ENCODE measurements at regions not wholly inside any gene's neighbourhood (a gene's known extent, or its start where the extent isn't known, plus 50 kb on each side); places are given as distances from the start of the nearest gene placed in this dataset.

- TF ChIP-seq MTERF4 (CRISPR knock-in tag; IDR thresholded peaks at IDR 0.05) (no peak), ZNF609 (CRISPR knock-in tag; IDR thresholded peaks at IDR 0.05; ENCODE audit: borderline replicate concordance) (0 out of 2 replicates have a peak, but pooled peaks have one; percentile 18), LBX2 (CRISPR knock-in tag; IDR thresholded peaks at IDR 0.05; ENCODE audit: borderline replicate concordance) (no peak), ZNF614 (CRISPR knock-in tag; IDR thresholded peaks at IDR 0.05; ENCODE audit: borderline replicate concordance) (0 out of 2 replicates have a peak, but pooled peaks have one; percentile 38), NCOA5 (CRISPR knock-in tag; IDR thresholded peaks at IDR 0.05) (no peak), NCOA1 (CRISPR knock-in tag; IDR thresholded peaks at IDR 0.05) (no peak)
Measured at GRCh38 chr14:103186909-103187586, 63.8 kb downstream of the TNFAIP2 start (continued).

Data from HepG2 (cell line).